Endodermal cell (in vitro differentiated cells): ENCODE measurements at regions not wholly inside any gene's neighbourhood (a gene's known extent, or its start where the extent isn't known, plus 50 kb on each side); places are given as distances from the start of the nearest gene placed in this dataset.

ENCODE experiments used
- DNase-seq: peaks from one replicate; pipeline ENCODE4 v3.0.0-alpha.2; 2017
- H3K27ac ChIP-seq: 2 replicates; pipeline ENCODE4 v1.5.1; 2013; ENCODE audit warnings: mild to moderate bottlenecking, low read depth, low read length, moderate library complexity
- H3K27me3 ChIP-seq: 2 replicates; pipeline ENCODE4 v1.6.1; 2013; ENCODE audit warnings: mild to moderate bottlenecking, low read length, moderate library complexity; ENCODE audit not compliant: insufficient read depth, control insufficient read depth, poor library complexity, severe bottlenecking
- H3K36me3 ChIP-seq: 2 replicates; pipeline ENCODE4 v1.7.0; 2013; ENCODE audit warnings: mild to moderate bottlenecking, low read length, moderate library complexity; ENCODE audit not compliant: control insufficient read depth, insufficient read depth
- H3K4me1 ChIP-seq: one replicate; pipeline ENCODE4 v1.7.0; 2013; ENCODE audit warnings: low read length; ENCODE audit not compliant: control insufficient read depth, insufficient read depth
- H3K4me3 ChIP-seq: 2 replicates; pipeline ENCODE4 v1.5.1; 2013; ENCODE audit warnings: mild to moderate bottlenecking, low read length, moderate library complexity
- H3K9ac ChIP-seq: 2 replicates; pipeline ENCODE4 v1.6.1; 2013; ENCODE audit warnings: mild to moderate bottlenecking, low read length, moderate library complexity; ENCODE audit not compliant: poor library complexity, severe bottlenecking; ENCODE audit errors: extremely low read depth
- H3K9me3 ChIP-seq: 2 replicates; pipeline ENCODE4 v1.6.1; 2013; ENCODE audit warnings: mild to moderate bottlenecking, low read length, moderate library complexity; ENCODE audit not compliant: control insufficient read depth
- H3K27ac Mint-ChIP-seq: 2 replicates; pipeline ENCODE4 v1.8.0; 2020; ENCODE audit warnings: mixed read lengths
- H3K27me3 Mint-ChIP-seq: 2 replicates; pipeline ENCODE4 v1.8.0; 2021; ENCODE audit warnings: mild to moderate bottlenecking, mixed read lengths; ENCODE audit not compliant: insufficient read depth
- H3K36me3 Mint-ChIP-seq: 2 replicates; pipeline ENCODE4 v1.8.0; 2020; ENCODE audit warnings: low read depth, mixed read lengths
- H3K4me1 Mint-ChIP-seq: 2 replicates; pipeline ENCODE4 v1.8.0; 2020; ENCODE audit warnings: mixed read lengths
- H3K4me3 Mint-ChIP-seq: 2 replicates; pipeline ENCODE4 v1.8.0; 2020; ENCODE audit warnings: mild to moderate bottlenecking, moderate library complexity, mixed read lengths
- H3K9me3 Mint-ChIP-seq: 2 replicates; pipeline ENCODE4 v1.8.0; 2020; ENCODE audit warnings: mild to moderate bottlenecking, mixed read lengths
- WGBS, 2 experiments: methylation state at CpG; one replicate each; pipeline versions ENCODE4 v1.1.5 to v1.1.7; 2013; ENCODE audit warnings: missing lambda C conversion rate in 2 of 2, mixed read lengths in 1 of 2; ENCODE audit not compliant: insufficient coverage in 1 of 2, insufficient read length in 1 of 2; 5-methylcytosine and 5-hydroxymethylcytosine counted together
- TF ChIP-seq, protein P1 (sequence below): fragments of 200-600 bp; sonication (generic); conservative IDR thresholded peaks from 2 replicates; pipeline ENCODE4 v1.5.0; 2021; ENCODE audit warnings: antibody characterized with exemption, mild to moderate bottlenecking

GRCh38 chrX:88865634-88866033, 118.6 kb downstream of the CPXCR1 start:
- Histone ChIP-seq H3K4me3 (no peak overlapping the region), H3K27ac (no peak overlapping the region), H3K9me3 (no peaks in the 10 kb centered on the region), H3K36me3 (no peaks in the 10 kb centered on the region), H3K4me1 (no peaks in the 10 kb centered on the region), H3K9ac (no peak overlapping the region), H3K27me3 (no peaks in the 10 kb centered on the region)
- 82% methylated on average over 5 of the region's 6 CpGs; no CpG with 5 or more reads in 1 of the 2 experiments for WGBS, 2 experiments
- H3K27ac Mint-ChIP-seq: no peak overlapping the region
- no peak overlapping the region for H3K4me3 Mint-ChIP-seq
- peaks cover 15% of the 10 kb centered on the region for H3K9me3 Mint-ChIP-seq
- DNase-seq: no peak
- TF ChIP-seq, protein P1, sequence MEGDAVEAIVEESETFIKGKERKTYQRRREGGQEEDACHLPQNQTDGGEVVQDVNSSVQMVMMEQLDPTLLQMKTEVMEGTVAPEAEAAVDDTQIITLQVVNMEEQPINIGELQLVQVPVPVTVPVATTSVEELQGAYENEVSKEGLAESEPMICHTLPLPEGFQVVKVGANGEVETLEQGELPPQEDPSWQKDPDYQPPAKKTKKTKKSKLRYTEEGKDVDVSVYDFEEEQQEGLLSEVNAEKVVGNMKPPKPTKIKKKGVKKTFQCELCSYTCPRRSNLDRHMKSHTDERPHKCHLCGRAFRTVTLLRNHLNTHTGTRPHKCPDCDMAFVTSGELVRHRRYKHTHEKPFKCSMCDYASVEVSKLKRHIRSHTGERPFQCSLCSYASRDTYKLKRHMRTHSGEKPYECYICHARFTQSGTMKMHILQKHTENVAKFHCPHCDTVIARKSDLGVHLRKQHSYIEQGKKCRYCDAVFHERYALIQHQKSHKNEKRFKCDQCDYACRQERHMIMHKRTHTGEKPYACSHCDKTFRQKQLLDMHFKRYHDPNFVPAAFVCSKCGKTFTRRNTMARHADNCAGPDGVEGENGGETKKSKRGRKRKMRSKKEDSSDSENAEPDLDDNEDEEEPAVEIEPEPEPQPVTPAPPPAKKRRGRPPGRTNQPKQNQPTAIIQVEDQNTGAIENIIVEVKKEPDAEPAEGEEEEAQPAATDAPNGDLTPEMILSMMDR: no peak
- no peaks in the 10 kb centered on the region for H3K36me3 Mint-ChIP-seq
- no peaks in the 10 kb centered on the region for H3K4me1 Mint-ChIP-seq
- H3K27me3 Mint-ChIP-seq: no peaks in the 10 kb centered on the region

GRCh38 chrX:88881536-88881935, 134.5 kb downstream of the CPXCR1 start:
- Mint-ChIP-seq H3K36me3 (peaks cover 5% of the 10 kb centered on the region), H3K27ac (no peak overlapping the region), H3K9me3 (peaks cover 8% of the 10 kb centered on the region), H3K4me3 (no peak overlapping the region), H3K27me3 (no peaks in the 10 kb centered on the region), H3K4me1 (peaks cover under 1% of the 10 kb centered on the region)
- H3K27me3 ChIP-seq: no peaks in the 10 kb centered on the region
- H3K27ac ChIP-seq: no peak overlapping the region
- no peaks in the 10 kb centered on the region for H3K4me1 ChIP-seq
- H3K36me3 ChIP-seq: no peaks in the 10 kb centered on the region
- TF ChIP-seq, protein P1: no peak
- no peaks in the 10 kb centered on the region for H3K9me3 ChIP-seq
- no peak overlapping the region for H3K9ac ChIP-seq
- no peak overlapping the region for H3K4me3 ChIP-seq
- DNase-seq: no peak

GRCh38 chrX:88883200-88883599, 136.2 kb downstream of the CPXCR1 start:
- Histone ChIP-seq H3K27ac (peak overlapping the region; percentile 32), H3K4me1 (no peaks in the 10 kb centered on the region), H3K9ac (no peak overlapping the region), H3K36me3 (no peaks in the 10 kb centered on the region), H3K27me3 (no peaks in the 10 kb centered on the region), H3K9me3 (no peaks in the 10 kb centered on the region), H3K4me3 (no peak overlapping the region)
- peaks cover 8% of the 10 kb centered on the region for H3K4me1 Mint-ChIP-seq
- TF ChIP-seq, protein P1: no peak
- no peaks in the 10 kb centered on the region for H3K27me3 Mint-ChIP-seq
- peaks cover 8% of the 10 kb centered on the region for H3K9me3 Mint-ChIP-seq
- H3K36me3 Mint-ChIP-seq: peaks cover 5% of the 10 kb centered on the region
- no peak for DNase-seq
- H3K4me3 Mint-ChIP-seq: no peak overlapping the region
- WGBS, 2 experiments: 60 to 82% methylated on average over 1 to 3 of the region's 3 CpGs
- no peak overlapping the region for H3K27ac Mint-ChIP-seq
